CD4-positive, alpha-beta T cell (primary cell): ENCODE measurements at regions not wholly inside any gene's neighbourhood (a gene's known extent, or its start where the extent isn't known, plus 50 kb on each side); places are given as distances from the start of the nearest gene placed in this dataset.

ENCODE experiments used
- ATAC-seq: fragments of 200-7000 bp; cut with Tn5 transposase; one replicate; pipeline ENCODE4 v1.10.0; 2022; ENCODE audit warnings: mild to moderate bottlenecking; ENCODE audit not compliant: poor library complexity
- CTCF ChIA-PET: fragments of 350-600 bp; sonication (Branson Sonifier 250); formaldehyde crosslinking; loops from one replicate; lab custom pipeline; 2021; ENCODE audit warnings: antibody characterized with exemption, inconsistent platforms; lab: Charles Lee
- POLR2A ChIA-PET: fragments of 350-600 bp; sonication (Branson Sonifier 250); formaldehyde crosslinking; loops from one replicate; lab custom pipeline; 2021; ENCODE audit warnings: antibody characterized with exemption, inconsistent platforms; lab: Charles Lee
- DNase-seq, 14 experiments: peaks; one replicate each; pipeline ENCODE4 v3.0.0-alpha.2; 2013 to 2020; ENCODE audit warnings: mixed read lengths in 2 of 14
- H3K27ac ChIP-seq, 2 donors: one replicate each; pipeline versions ENCODE4 v1.5.1 to v1.7.0; 2013; ENCODE audit warnings: low read length in 2 of 2, low read depth in 1 of 2, mild to moderate bottlenecking in 1 of 2
- H3K27me3 ChIP-seq, 2 experiments: 1 replicate in 1 of 2; 2 replicates in 1 of 2; pipeline versions ENCODE4 v1.6.1 to v1.7.0; 2013; ENCODE audit warnings: low read length in 2 of 2, control low read depth in 1 of 2, mild to moderate bottlenecking in 1 of 2, moderate library complexity in 1 of 2; ENCODE audit not compliant: insufficient read depth in 2 of 2, control insufficient read depth in 1 of 2
- H3K36me3 ChIP-seq: one replicate; pipeline ENCODE4 v1.6.1; 2013; ENCODE audit warnings: low read length, control low read depth; ENCODE audit not compliant: insufficient read depth
- H3K4me1 ChIP-seq: one replicate; pipeline ENCODE4 v1.6.1; 2013; ENCODE audit warnings: low read length, control low read depth; ENCODE audit not compliant: insufficient read depth
- H3K4me3 ChIP-seq: one replicate; pipeline ENCODE4 v1.5.1; 2013; ENCODE audit warnings: mild to moderate bottlenecking, low read length, moderate library complexity
- H3K9me3 ChIP-seq, 2 experiments: 1 replicate in 1 of 2; 2 replicates in 1 of 2; pipeline versions ENCODE4 v1.6.1 to v1.7.0; 2013; ENCODE audit warnings: low read length in 2 of 2, mild to moderate bottlenecking in 2 of 2, control low read depth in 1 of 2, moderate library complexity in 1 of 2; ENCODE audit not compliant: control insufficient read depth in 1 of 2, insufficient read depth in 1 of 2
- H3K27ac Mint-ChIP-seq: one replicate; pipeline ENCODE4 v1.8.0; 2020; ENCODE audit warnings: mixed read lengths
- H3K27me3 Mint-ChIP-seq: one replicate; pipeline ENCODE4 v1.8.0; 2021; ENCODE audit warnings: mixed read lengths
- H3K36me3 Mint-ChIP-seq: one replicate; pipeline ENCODE4 v1.8.0; 2021; ENCODE audit warnings: low read depth, mixed read lengths
- H3K4me1 Mint-ChIP-seq: one replicate; pipeline ENCODE4 v1.8.0; 2021; ENCODE audit warnings: low read depth, mixed read lengths
- H3K4me3 Mint-ChIP-seq: one replicate; pipeline ENCODE4 v1.8.0; 2020; ENCODE audit warnings: mild to moderate bottlenecking, mixed read lengths
- H3K9me3 Mint-ChIP-seq: one replicate; pipeline ENCODE4 v1.8.0; 2020; ENCODE audit warnings: mixed read lengths
- intact Hi-C, 2 experiments: fragments of 100-400 bp; cut with DNase I in 1 of 2; cut with micrococcal nuclease in 1 of 2; formaldehyde crosslinking; loops; one replicate each; pipeline versions ENCODE4 v1.15.1 to v1.9.0; 2023 to 2025; cut with DNase I, micrococcal nuclease
- TF ChIP-seq, protein P1 (sequence below): fragments of 200-600 bp; IDR thresholded peaks from one replicate; pipeline ENCODE4 v1.8.0; 2022; ENCODE audit warnings: antibody characterized with exemption, mild to moderate bottlenecking

- no peaks in the 10 kb centered on the region for H3K9me3 ChIP-seq
- H3K27ac ChIP-seq = no peak overlapping the region
- ChIA-PET POLR2A (no interaction called here), CTCF (no interaction called here)
- Mint-ChIP-seq H3K9me3 (peaks cover 2% of the 10 kb centered on the region), H3K27ac (no peak overlapping the region), H3K36me3 (no peaks in the 10 kb centered on the region), H3K4me3 (no peak overlapping the region), H3K27me3 (peaks cover 5% of the 10 kb centered on the region), H3K4me1 (no peaks in the 10 kb centered on the region)
- H3K36me3 ChIP-seq = no peaks in the 10 kb centered on the region
- no peak overlapping the region for H3K4me3 ChIP-seq
- H3K27me3 ChIP-seq = no peaks in the 10 kb centered on the region
- no peaks in the 10 kb centered on the region for H3K4me1 ChIP-seq
- no peak for DNase-seq
- TF ChIP-seq, protein P1, sequence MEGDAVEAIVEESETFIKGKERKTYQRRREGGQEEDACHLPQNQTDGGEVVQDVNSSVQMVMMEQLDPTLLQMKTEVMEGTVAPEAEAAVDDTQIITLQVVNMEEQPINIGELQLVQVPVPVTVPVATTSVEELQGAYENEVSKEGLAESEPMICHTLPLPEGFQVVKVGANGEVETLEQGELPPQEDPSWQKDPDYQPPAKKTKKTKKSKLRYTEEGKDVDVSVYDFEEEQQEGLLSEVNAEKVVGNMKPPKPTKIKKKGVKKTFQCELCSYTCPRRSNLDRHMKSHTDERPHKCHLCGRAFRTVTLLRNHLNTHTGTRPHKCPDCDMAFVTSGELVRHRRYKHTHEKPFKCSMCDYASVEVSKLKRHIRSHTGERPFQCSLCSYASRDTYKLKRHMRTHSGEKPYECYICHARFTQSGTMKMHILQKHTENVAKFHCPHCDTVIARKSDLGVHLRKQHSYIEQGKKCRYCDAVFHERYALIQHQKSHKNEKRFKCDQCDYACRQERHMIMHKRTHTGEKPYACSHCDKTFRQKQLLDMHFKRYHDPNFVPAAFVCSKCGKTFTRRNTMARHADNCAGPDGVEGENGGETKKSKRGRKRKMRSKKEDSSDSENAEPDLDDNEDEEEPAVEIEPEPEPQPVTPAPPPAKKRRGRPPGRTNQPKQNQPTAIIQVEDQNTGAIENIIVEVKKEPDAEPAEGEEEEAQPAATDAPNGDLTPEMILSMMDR = no peak
- ATAC-seq = no peak
- intact Hi-C loops = no loop called here
Observed at GRCh38 chr4:148857239-148857972, 415.2 kb upstream of the NR3C2 start.

GRCh38 chr4:148854203-148854602, 412.0 kb upstream of the NR3C2 start:
- Mint-ChIP-seq H3K27me3 (peaks cover 5% of the 10 kb centered on the region), H3K9me3 (peaks cover 2% of the 10 kb centered on the region), H3K4me1 (no peaks in the 10 kb centered on the region), H3K36me3 (no peaks in the 10 kb centered on the region), H3K4me3 (no peak overlapping the region), H3K27ac (no peak overlapping the region)
- DNase-seq = no peak
- no peaks in the 10 kb centered on the region for H3K4me1 ChIP-seq
- no peak for ATAC-seq
- POLR2A ChIA-PET = no interaction called here
- no peaks in the 10 kb centered on the region for H3K27me3 ChIP-seq
- H3K36me3 ChIP-seq = no peaks in the 10 kb centered on the region
- CTCF ChIA-PET = no interaction called here
- no peaks in the 10 kb centered on the region for H3K9me3 ChIP-seq
- TF ChIP-seq, protein P1 = no peak
- intact Hi-C loops = no loop called here
- H3K27ac ChIP-seq = no peak overlapping the region
- no peak overlapping the region for H3K4me3 ChIP-seq

GRCh38 chr4:148852092-148852699, 410.0 kb upstream of the NR3C2 start:
- H3K36me3 ChIP-seq = no peaks in the 10 kb centered on the region
- Mint-ChIP-seq H3K36me3 (no peaks in the 10 kb centered on the region), H3K27ac (no peak overlapping the region), H3K9me3 (peaks cover 2% of the 10 kb centered on the region), H3K27me3 (peaks cover 5% of the 10 kb centered on the region), H3K4me3 (no peak overlapping the region), H3K4me1 (no peaks in the 10 kb centered on the region)
- DNase-seq (no peak), ATAC-seq (no peak)
- H3K4me1 ChIP-seq = no peaks in the 10 kb centered on the region
- ChIA-PET POLR2A (no interaction called here), CTCF (no interaction called here)
- intact Hi-C loops = no loop called here
- no peak overlapping the region for H3K4me3 ChIP-seq
- no peak overlapping the region for H3K27ac ChIP-seq
- TF ChIP-seq, protein P1 = no peak
- H3K9me3 ChIP-seq = no peaks in the 10 kb centered on the region
- H3K27me3 ChIP-seq = no peaks in the 10 kb centered on the region
